Hepatocyte (in vitro differentiated cells): ENCODE measurements at regions not wholly inside any gene's neighbourhood (a gene's known extent, or its start where the extent isn't known, plus 50 kb on each side); places are given as distances from the start of the nearest gene placed in this dataset.

ENCODE experiments used
- EZH2phosphoT487 ChIP-seq: fragments of 200-600 bp; sonication (generic); IDR thresholded peaks from one replicate; pipeline ENCODE4 v1.6.1; 2018; ENCODE audit warnings: antibody characterized with exemption, mild to moderate bottlenecking, low read depth, moderate library complexity; ENCODE audit not compliant: unreplicated experiment, severe bottlenecking
- TF ChIP-seq, protein P1 (sequence below): fragments of 200-600 bp; sonication (generic); IDR thresholded peaks from 2 replicates; pipeline ENCODE4 v1.5.1; 2016; ENCODE audit warnings: antibody characterized with exemption, mild to moderate bottlenecking; ENCODE audit not compliant: poor library complexity

- TF ChIP-seq, protein P1, sequence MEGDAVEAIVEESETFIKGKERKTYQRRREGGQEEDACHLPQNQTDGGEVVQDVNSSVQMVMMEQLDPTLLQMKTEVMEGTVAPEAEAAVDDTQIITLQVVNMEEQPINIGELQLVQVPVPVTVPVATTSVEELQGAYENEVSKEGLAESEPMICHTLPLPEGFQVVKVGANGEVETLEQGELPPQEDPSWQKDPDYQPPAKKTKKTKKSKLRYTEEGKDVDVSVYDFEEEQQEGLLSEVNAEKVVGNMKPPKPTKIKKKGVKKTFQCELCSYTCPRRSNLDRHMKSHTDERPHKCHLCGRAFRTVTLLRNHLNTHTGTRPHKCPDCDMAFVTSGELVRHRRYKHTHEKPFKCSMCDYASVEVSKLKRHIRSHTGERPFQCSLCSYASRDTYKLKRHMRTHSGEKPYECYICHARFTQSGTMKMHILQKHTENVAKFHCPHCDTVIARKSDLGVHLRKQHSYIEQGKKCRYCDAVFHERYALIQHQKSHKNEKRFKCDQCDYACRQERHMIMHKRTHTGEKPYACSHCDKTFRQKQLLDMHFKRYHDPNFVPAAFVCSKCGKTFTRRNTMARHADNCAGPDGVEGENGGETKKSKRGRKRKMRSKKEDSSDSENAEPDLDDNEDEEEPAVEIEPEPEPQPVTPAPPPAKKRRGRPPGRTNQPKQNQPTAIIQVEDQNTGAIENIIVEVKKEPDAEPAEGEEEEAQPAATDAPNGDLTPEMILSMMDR, result no peak
- TF ChIP-seq EZH2phosphoT487, result no peak
These were observed 170.3 kb upstream of the NXPH2 start for GRCh38 chr2:138950486-138950885.
